Liver (tissue), 8 donors: ENCODE measurements at regions not wholly inside any gene's neighbourhood (a gene's known extent, or its start where the extent isn't known, plus 50 kb on each side); places are given as distances from the start of the nearest gene placed in this dataset.

Source experiments
- DNase-seq: peaks from one replicate; pipeline ENCODE4 v3.0.0-alpha.2; 2017; ENCODE audit warnings: low spot score
- H3K27ac ChIP-seq, 2 donors: one replicate each; pipeline ENCODE4 v1.7.0; 2013; ENCODE audit warnings: inconsistent platforms in 2 of 2, low read length in 2 of 2, control low read depth in 1 of 2, low read depth in 1 of 2, mild to moderate bottlenecking in 1 of 2
- H3K27me3 ChIP-seq, 4 donors: one replicate each; pipeline versions ENCODE4 v1.6.1 to v1.7.0; 2013; ENCODE audit warnings: low read length in 3 of 4, inconsistent platforms in 1 of 4, mild to moderate bottlenecking in 1 of 4, moderate library complexity in 1 of 4; ENCODE audit not compliant: control insufficient read depth in 4 of 4, insufficient read depth in 4 of 4
- H3K36me3 ChIP-seq, 4 donors: one replicate each; pipeline versions ENCODE4 v1.6.1 to v1.7.0; 2013; ENCODE audit warnings: low read length in 3 of 4, mild to moderate bottlenecking in 3 of 4, low read depth in 1 of 4, moderate library complexity in 1 of 4; ENCODE audit not compliant: control insufficient read depth in 4 of 4, insufficient read depth in 3 of 4
- H3K4me1 ChIP-seq, 4 donors: one replicate each; pipeline versions ENCODE4 v1.6.1 to v1.7.0; 2013; ENCODE audit warnings: low read length in 3 of 4, mild to moderate bottlenecking in 3 of 4, moderate library complexity in 1 of 4; ENCODE audit not compliant: control insufficient read depth in 4 of 4, insufficient read depth in 4 of 4
- H3K4me3 ChIP-seq, 3 donors: one replicate each; pipeline versions ENCODE4 v1.6.1 to v1.7.0; 2013; ENCODE audit warnings: low read length in 3 of 3, control low read depth in 1 of 3, low read depth in 1 of 3, mild to moderate bottlenecking in 1 of 3
- H3K9ac ChIP-seq, 2 donors: one replicate each; pipeline ENCODE4 v1.7.0; 2013; ENCODE audit warnings: low read length in 2 of 2, mild to moderate bottlenecking in 2 of 2, moderate library complexity in 2 of 2, control low read depth in 1 of 2, low read depth in 1 of 2
- H3K9me3 ChIP-seq, 4 donors: one replicate each; pipeline versions ENCODE4 v1.6.1 to v1.7.0; 2013; ENCODE audit warnings: low read length in 3 of 4; ENCODE audit not compliant: control insufficient read depth in 4 of 4
- CTCF ChIP-seq: fragments of 150-350 bp; IDR thresholded peaks from 2 replicates; pipeline ENCODE4 v1.5.1; 2017; ENCODE audit warnings: improper control_type of control experiment, low read depth, low read length; ENCODE audit not compliant: missing input control
- EGR1 ChIP-seq, 2 donors: IDR thresholded peaks; 2 replicates each; pipeline ENCODE4 v1.6.1; 2016 to 2018; ENCODE audit warnings: antibody characterized with exemption in 2 of 2, low read depth in 2 of 2
- FOXA2 ChIP-seq: IDR thresholded peaks from 2 replicates; pipeline ENCODE4 v1.6.1; 2016; ENCODE audit warnings: antibody characterized with exemption
- GABPA ChIP-seq, 2 donors: IDR thresholded peaks in 1 of 2; conservative IDR thresholded peaks in 1 of 2; 2 replicates each; pipeline ENCODE4 v1.6.1; 2016; ENCODE audit warnings: antibody characterized with exemption in 2 of 2, mild to moderate bottlenecking in 1 of 2, moderate library complexity in 1 of 2
- HNF4G ChIP-seq: IDR thresholded peaks from 2 replicates; pipeline ENCODE4 v1.6.1; 2016; ENCODE audit warnings: antibody characterized with exemption
- NR2F2 ChIP-seq: IDR thresholded peaks from 2 replicates; pipeline ENCODE4 v1.6.1; 2016; ENCODE audit warnings: antibody characterized with exemption
- RAD21 ChIP-seq, 2 donors: IDR thresholded peaks; 2 replicates each; pipeline ENCODE4 v1.6.1; 2016; ENCODE audit warnings: antibody characterized with exemption in 2 of 2, mild to moderate bottlenecking in 2 of 2
- RXRA ChIP-seq, 2 donors: IDR thresholded peaks; 2 replicates each; pipeline ENCODE4 v1.6.1; 2017 to 2018; ENCODE audit warnings: antibody characterized with exemption in 2 of 2, mild to moderate bottlenecking in 1 of 2
- SP1 ChIP-seq: IDR thresholded peaks from 2 replicates; pipeline ENCODE4 v1.6.1; 2018; ENCODE audit warnings: antibody characterized with exemption, mild to moderate bottlenecking
- TAF1 ChIP-seq: conservative IDR thresholded peaks from 2 replicates; pipeline ENCODE4 v1.6.1; 2016; ENCODE audit warnings: antibody characterized with exemption, mild to moderate bottlenecking
- YY1 ChIP-seq: IDR thresholded peaks from 2 replicates; pipeline ENCODE4 v1.6.1; 2016; ENCODE audit warnings: antibody characterized with exemption, mild to moderate bottlenecking
- ZBTB33 ChIP-seq: IDR thresholded peaks from 2 replicates; pipeline ENCODE4 v1.6.1; 2016; ENCODE audit warnings: antibody characterized with exemption
- WGBS: extraction: QIAGEN DNeasy Blood & Tissue Kit; methylation state at CpG from one replicate; pipeline ENCODE4 v1.1.7; 2013; 5-methylcytosine and 5-hydroxymethylcytosine counted together
- TF ChIP-seq, protein P1 (sequence below): IDR thresholded peaks from 2 replicates; pipeline ENCODE4 v1.6.1; 2016; ENCODE audit warnings: antibody characterized with exemption, mild to moderate bottlenecking
- TF ChIP-seq, protein P2 (sequence below): IDR thresholded peaks from 2 replicates; pipeline ENCODE4 v1.6.1; 2016; ENCODE audit warnings: antibody characterized with exemption
- TF ChIP-seq, protein P3 (sequence below): IDR thresholded peaks from 2 replicates; pipeline ENCODE4 v1.6.1; 2016; ENCODE audit warnings: antibody characterized with exemption
- donor health status: healthy.
- donor health status: healthy.
- donor health status: healthy.
- donor health status: healthy.
- donor health status: healthy.

- H3K9me3 ChIP-seq, result peaks cover 0 to 1% (median 0%) of the 10 kb centered on the region in 4 donors
- no peak overlapping the region for H3K4me3 ChIP-seq
- DNase-seq, result no peak
- WGBS, result 86% methylated on average over 7 of the region's 7 CpGs
- no peak overlapping the region for H3K27ac ChIP-seq
- no peak overlapping the region for H3K9ac ChIP-seq
- H3K4me1 ChIP-seq, result no peaks in the 10 kb centered on the region
- H3K36me3 ChIP-seq, result no peaks in the 10 kb centered on the region
- peaks cover 0 to 4% (median 1%) of the 10 kb centered on the region in 4 donors for H3K27me3 ChIP-seq
- TF ChIP-seq NR2F2 (no peak), RAD21 (IDR thresholded peaks at IDR 0.05) (no peak), CTCF (no peak), RXRA (IDR thresholded peaks at IDR 0.05) (no peak), TAF1 (no peak)
- TF ChIP-seq, protein P1, sequence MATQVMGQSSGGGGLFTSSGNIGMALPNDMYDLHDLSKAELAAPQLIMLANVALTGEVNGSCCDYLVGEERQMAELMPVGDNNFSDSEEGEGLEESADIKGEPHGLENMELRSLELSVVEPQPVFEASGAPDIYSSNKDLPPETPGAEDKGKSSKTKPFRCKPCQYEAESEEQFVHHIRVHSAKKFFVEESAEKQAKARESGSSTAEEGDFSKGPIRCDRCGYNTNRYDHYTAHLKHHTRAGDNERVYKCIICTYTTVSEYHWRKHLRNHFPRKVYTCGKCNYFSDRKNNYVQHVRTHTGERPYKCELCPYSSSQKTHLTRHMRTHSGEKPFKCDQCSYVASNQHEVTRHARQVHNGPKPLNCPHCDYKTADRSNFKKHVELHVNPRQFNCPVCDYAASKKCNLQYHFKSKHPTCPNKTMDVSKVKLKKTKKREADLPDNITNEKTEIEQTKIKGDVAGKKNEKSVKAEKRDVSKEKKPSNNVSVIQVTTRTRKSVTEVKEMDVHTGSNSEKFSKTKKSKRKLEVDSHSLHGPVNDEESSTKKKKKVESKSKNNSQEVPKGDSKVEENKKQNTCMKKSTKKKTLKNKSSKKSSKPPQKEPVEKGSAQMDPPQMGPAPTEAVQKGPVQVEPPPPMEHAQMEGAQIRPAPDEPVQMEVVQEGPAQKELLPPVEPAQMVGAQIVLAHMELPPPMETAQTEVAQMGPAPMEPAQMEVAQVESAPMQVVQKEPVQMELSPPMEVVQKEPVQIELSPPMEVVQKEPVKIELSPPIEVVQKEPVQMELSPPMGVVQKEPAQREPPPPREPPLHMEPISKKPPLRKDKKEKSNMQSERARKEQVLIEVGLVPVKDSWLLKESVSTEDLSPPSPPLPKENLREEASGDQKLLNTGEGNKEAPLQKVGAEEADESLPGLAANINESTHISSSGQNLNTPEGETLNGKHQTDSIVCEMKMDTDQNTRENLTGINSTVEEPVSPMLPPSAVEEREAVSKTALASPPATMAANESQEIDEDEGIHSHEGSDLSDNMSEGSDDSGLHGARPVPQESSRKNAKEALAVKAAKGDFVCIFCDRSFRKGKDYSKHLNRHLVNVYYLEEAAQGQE, result no peak
Observed at GRCh38 chr16:73823205-73823849, 473.3 kb upstream of the PSMD7 start.

GRCh38 chr16:73817526-73818324 is 478.9 kb upstream of the PSMD7 start:
- DNase-seq, result no peak
- no peaks in the 10 kb centered on the region for H3K36me3 ChIP-seq
- no peak overlapping the region for H3K9ac ChIP-seq
- H3K27ac ChIP-seq, result no peak overlapping the region
- TF ChIP-seq, protein P2, sequence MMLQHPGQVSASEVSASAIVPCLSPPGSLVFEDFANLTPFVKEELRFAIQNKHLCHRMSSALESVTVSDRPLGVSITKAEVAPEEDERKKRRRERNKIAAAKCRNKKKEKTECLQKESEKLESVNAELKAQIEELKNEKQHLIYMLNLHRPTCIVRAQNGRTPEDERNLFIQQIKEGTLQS, result no peak
- TF ChIP-seq FOXA2 (no peak), YY1 (no peak), HNF4G (no peak), CTCF (no peak), GABPA (IDR thresholded peaks at IDR 0.05 in 1 of 2, conservative IDR thresholded peaks at IDR 0.05 in 1 of 2) (no peak), RXRA (IDR thresholded peaks at IDR 0.05) (no peak), EGR1 (IDR thresholded peaks at IDR 0.05; ENCODE audit: low read depth in 2 of 2) (no peak), ZBTB33 (no peak), NR2F2 (no peak), RAD21 (IDR thresholded peaks at IDR 0.05) (no peak), SP1 (no peak)
- TF ChIP-seq, protein P1, result no peak
- TF ChIP-seq, protein P3, sequence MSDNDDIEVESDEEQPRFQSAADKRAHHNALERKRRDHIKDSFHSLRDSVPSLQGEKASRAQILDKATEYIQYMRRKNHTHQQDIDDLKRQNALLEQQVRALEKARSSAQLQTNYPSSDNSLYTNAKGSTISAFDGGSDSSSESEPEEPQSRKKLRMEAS, result no peak
- H3K27me3 ChIP-seq, result peaks cover 0 to 2% (median 1%) of the 10 kb centered on the region in 4 donors
- 72% methylated on average over 13 of the region's 13 CpGs for WGBS
- H3K4me1 ChIP-seq, result no peaks in the 10 kb centered on the region
- no peak overlapping the region for H3K4me3 ChIP-seq
- H3K9me3 ChIP-seq, result peaks cover 0 to 1% (median 0%) of the 10 kb centered on the region in 4 donors
